Fibroblast of pulmonary artery (primary cell): ENCODE measurements at regions not wholly inside any gene's neighbourhood (a gene's known extent, or its start where the extent isn't known, plus 50 kb on each side); places are given as distances from the start of the nearest gene placed in this dataset.

Experiments used
- DNase-seq: peaks from one replicate; pipeline ENCODE4 v3.0.0-alpha.2; 2010; ENCODE audit warnings: low read depth
- H3K4me3 ChIP-seq: replicated peaks from 2 replicates; pipeline ENCODE4 v1.5.1; 2011; ENCODE audit warnings: low read depth, mild to moderate bottlenecking, control low read depth, low read length, moderate library complexity
- CTCF ChIP-seq: IDR thresholded peaks from 2 replicates; pipeline ENCODE4 v1.5.1; 2011; ENCODE audit warnings: mild to moderate bottlenecking, control low read depth, low read length, inconsistent platforms; ENCODE audit errors: missing control alignments

- TF ChIP-seq CTCF = no peak
- H3K4me3 ChIP-seq = no peak overlapping the region
- DNase-seq = peak; percentile 96
Measured at GRCh38 chr15:66832664-66833063, 130.6 kb downstream of the SMAD6 start.

- DNase-seq = no peak
- no peak for TF ChIP-seq CTCF
- no peak overlapping the region for H3K4me3 ChIP-seq
Measured at GRCh38 chr15:66833371-66833770, 131.3 kb downstream of the SMAD6 start.

GRCh38 chr15:66833803-66834202 lies 131.8 kb downstream of the SMAD6 start:
- DNase-seq = no peak
- no peak overlapping the region for H3K4me3 ChIP-seq
- TF ChIP-seq CTCF = no peak

- H3K4me3 ChIP-seq = no peak overlapping the region
- DNase-seq = peak; percentile 26
- no peak for TF ChIP-seq CTCF
Measured at GRCh38 chr15:66834881-66835878, 133.1 kb downstream of the SMAD6 start.

GRCh38 chr15:66836231-66837030 lies 134.4 kb downstream of the SMAD6 start:
- TF ChIP-seq CTCF = no peak
- H3K4me3 ChIP-seq = no peak overlapping the region
- no peak for DNase-seq

GRCh38 chr15:66838202-66838601 lies 136.2 kb downstream of the SMAD6 start:
- DNase-seq = no peak

More at GRCh38 chr15:66838202-66838601, 136.2 kb downstream of the SMAD6 start:
- no peak overlapping the region for H3K4me3 ChIP-seq
- TF ChIP-seq CTCF = no peak
